ENCODE measurements at regions not wholly inside any gene's neighbourhood (a gene's known extent, or its start where the extent isn't known, plus 50 kb on each side); places are given as distances from the start of the nearest gene placed in this dataset.

GRCh38 chr4:110675426-110675825 is 52.5 kb upstream of the PITX2 start:
- DNase-seq = no peak

- no peak for DNase-seq
Observed at GRCh38 chr4:110676241-110676640, 53.4 kb upstream of the PITX2 start.

GRCh38 chr4:110678517-110679227 is 55.8 kb upstream of the PITX2 start:
- DNase-seq = no peak

GRCh38 chr4:110680265-110680664 is 57.4 kb upstream of the PITX2 start:
- no peak for DNase-seq

- DNase-seq = no peak
Observed at GRCh38 chr4:110681381-110681780, 58.5 kb upstream of the PITX2 start.

GRCh38 chr4:110682311-110682710 is 59.4 kb upstream of the PITX2 start:
- DNase-seq = no peak

GRCh38 chr4:110683601-110684000 is 60.7 kb upstream of the PITX2 start:
- DNase-seq = no peak

GRCh38 chr4:110702326-110702725 is 79.4 kb upstream of the PITX2 start:
- no peak for DNase-seq

GRCh38 chr4:110704748-110705439 is 82.0 kb upstream of the PITX2 start:
- DNase-seq = no peak

GRCh38 chr4:110705440-110705782 is 82.5 kb upstream of the PITX2 start:
- DNase-seq = no peak

- DNase-seq = no peak
Observed at GRCh38 chr4:110710070-110710469, 87.2 kb upstream of the PITX2 start.

- no peak for DNase-seq
Observed at GRCh38 chr4:110712486-110712885, 89.6 kb upstream of the PITX2 start.

GRCh38 chr4:110730318-110730717 is 107.4 kb upstream of the PITX2 start:
- no peak for DNase-seq

GRCh38 chr4:110733901-110734300 is 111.0 kb upstream of the PITX2 start:
- no peak for DNase-seq

- no peak for DNase-seq
Observed at GRCh38 chr4:110735686-110736085, 112.8 kb upstream of the PITX2 start.

- DNase-seq = no peak
Observed at GRCh38 chr4:110737931-110738330, 115.1 kb upstream of the PITX2 start.

- no peak for DNase-seq
Observed at GRCh38 chr4:110742143-110742542, 119.3 kb upstream of the PITX2 start.

GRCh38 chr4:110748071-110748470 is 125.2 kb upstream of the PITX2 start:
- no peak for DNase-seq

- no peak for DNase-seq
Observed at GRCh38 chr4:110751183-110751582, 128.3 kb upstream of the PITX2 start.

- DNase-seq = no peak
Observed at GRCh38 chr4:110751986-110752385, 129.1 kb upstream of the PITX2 start.

GRCh38 chr4:110753466-110753865 is 130.6 kb upstream of the PITX2 start:
- DNase-seq = no peak

GRCh38 chr4:110754716-110755115 is 131.8 kb upstream of the PITX2 start:
- no peak for DNase-seq

- DNase-seq = no peak
Observed at GRCh38 chr4:110769578-110769977, 146.7 kb upstream of the PITX2 start.

GRCh38 chr4:110770353-110770752 is 147.5 kb upstream of the PITX2 start:
- no peak for DNase-seq

GRCh38 chr4:110778521-110778920 is 155.6 kb upstream of the PITX2 start:
- no peak for DNase-seq

Measured in activated T-cell treated with anti-CD3 and anti-CD28 coated beads, Interleukin-2, amount 50 U/mL, for 48 hours (primary cell).